ENCODE measurements at regions not wholly inside any gene's neighbourhood (a gene's known extent, or its start where the extent isn't known, plus 50 kb on each side); places are given as distances from the start of the nearest gene placed in this dataset.

DNA sequence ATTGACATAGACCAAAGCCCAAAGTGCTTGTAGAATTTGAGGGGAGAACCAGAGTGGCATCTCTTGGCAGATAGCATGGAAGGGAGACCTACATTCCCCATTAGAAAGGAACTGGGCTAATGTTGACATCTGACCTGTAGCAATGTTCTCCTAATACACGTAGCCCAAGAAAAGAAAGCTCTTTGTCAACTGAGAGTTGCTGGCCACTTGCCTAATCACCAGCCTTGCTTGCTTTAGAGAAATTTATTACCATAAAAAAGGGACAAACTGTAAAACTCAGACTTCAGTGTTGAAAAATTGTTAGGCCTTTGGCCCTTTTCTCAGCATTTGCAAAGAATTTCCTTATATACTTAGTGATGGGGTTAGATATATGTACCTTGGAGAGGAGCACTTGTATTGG lies 777.5 kb downstream of the MAFB start:
- no peak for DNase-seq (ENCODE audit: low spot score)

DNA sequence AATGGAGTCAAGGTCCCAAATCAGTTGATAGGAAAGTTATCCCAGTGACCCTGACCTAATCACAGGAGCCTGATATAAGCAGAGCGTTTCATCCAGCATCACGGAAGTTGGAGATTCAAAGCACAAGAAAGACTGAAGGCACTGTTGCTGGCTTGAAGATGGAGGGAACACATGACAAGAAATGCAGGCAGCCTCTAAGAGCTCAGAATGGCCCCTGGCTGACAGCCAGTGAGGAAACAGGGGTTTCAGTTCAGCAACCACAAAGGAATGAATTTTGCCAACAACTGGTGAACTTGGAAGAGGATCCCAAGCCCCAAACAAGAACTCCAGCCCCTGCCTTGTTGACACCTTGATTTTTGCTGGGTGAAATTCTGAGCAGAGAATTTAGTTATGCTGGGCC lies 778.5 kb downstream of the MAFB start:
- DNase-seq (ENCODE audit: low spot score): no peak

DNA sequence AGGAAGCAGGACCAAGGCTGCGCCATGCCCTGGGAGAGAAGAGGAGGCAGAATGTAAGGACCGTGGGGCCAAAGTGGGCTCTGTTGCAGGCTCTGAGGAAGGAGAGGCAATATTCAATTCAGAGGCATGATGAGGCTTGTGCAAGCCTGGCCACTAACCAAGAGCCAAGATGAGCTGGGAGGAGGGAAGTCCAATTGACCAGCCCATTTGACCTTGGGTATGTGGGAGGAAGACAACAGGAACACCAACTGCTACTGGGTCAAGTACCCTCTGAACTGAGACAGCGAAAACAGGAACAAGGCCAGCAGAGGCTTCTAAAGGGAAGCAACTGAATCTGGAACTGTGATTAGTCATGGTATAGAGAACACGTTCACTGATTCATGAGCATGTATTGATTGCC lies 779.6 kb downstream of the MAFB start:
- no peak for DNase-seq (ENCODE audit: low spot score)

DNA sequence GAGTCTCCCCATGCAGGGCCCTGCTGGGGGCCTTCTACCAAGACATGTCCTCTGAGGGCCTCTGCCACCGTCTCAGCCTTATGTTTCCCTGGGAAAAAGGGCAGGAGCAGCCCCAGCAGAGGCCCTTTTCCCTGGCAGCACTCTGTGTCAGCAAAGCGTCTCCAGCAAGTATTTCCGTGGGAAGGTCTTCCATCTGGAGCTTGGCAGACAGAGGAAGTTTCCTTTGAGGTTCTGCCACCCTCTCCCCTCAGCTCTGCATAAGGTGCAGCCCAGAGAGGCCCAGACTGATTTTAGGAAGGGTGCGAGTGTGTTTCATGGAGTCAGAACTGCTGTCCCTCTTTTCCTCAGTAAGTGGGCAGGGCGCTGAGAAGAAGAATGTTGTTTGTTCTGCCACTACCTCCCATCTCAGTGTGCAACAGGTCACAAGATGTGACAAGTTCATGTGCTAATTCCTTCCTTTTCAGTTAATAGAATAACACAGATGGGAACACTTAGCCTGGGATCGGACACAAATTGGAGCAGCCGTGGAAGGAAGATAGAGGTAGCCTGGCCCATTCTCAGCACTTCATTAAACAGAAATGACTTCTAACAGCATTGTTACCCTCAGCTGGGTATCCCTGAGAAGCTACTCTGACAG lies 784.4 kb downstream of the MAFB start:
- DNase-seq (ENCODE audit: low spot score): no peak

DNA sequence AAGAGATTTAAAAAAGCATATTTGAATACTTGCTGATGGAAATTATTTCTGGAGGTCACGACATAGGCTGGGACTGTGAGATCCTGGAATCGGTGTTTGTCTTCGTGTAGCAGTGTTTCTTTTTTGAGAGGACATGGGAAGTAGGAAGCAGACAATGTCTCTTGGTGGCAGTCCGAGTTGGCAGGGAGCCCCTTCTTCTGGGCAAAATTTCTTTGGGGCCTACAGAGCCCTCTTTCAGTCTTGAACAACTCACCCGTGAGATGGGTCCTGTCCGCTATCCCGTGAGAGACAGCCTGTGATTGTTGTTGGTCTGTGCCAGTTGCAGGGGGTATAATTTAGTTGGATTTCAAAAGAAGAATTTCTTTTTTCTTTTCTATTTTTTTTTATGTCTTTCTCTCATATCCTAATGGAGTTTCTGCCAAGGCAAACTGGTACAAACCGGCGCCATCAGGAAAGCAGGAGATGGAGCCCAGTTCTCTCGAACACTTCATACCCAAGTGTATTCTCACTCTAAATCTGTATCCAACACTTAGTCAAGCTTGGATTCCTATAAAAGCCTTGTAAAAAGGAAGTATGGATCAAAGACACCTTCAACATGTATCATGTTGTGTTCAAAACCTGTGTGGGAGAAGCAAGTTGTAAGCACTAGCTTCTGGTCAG lies 785.1 kb downstream of the MAFB start:
- no peak for DNase-seq (ENCODE audit: low spot score)

DNA sequence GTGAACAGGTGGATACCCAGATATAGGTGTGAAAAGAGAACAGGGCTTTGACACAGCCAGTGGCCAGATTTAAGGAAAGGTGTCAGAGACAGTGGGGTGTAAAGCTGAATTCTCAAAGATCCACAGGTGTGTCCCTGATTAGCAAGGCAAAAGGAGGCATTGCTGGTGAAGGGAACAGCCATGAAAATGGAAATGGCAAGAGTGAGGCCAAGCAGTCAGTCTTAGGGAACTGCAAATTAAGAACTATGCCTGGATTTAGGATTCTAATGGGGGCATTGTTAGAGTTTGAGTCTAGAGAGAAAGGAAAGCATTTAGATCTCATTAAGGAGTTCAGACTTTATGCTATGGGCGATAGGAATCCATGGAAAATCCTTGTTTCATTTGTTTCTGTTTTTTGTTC lies 789.2 kb downstream of the MAFB start:
- no peak for DNase-seq (ENCODE audit: low spot score)

DNA sequence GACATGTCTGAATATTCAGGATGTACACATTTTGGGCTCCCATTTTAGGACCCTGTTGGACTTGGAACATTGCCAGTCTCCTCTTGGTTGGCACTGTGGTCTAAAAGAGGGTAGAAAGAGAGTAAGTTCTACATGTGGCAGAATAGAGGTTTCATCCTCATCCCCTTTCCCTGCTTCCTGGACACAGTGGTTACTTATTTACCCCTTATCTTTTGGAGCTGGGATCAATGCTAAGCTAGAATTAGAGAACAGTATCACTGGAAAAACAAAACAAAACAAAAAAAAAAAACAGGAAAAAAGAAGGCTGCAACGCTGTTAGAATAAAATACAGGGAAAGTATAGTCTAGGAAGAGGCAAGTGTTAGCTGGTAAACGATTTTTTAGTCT lies 790.6 kb downstream of the MAFB start:
- no peak for DNase-seq (ENCODE audit: low spot score)

DNA sequence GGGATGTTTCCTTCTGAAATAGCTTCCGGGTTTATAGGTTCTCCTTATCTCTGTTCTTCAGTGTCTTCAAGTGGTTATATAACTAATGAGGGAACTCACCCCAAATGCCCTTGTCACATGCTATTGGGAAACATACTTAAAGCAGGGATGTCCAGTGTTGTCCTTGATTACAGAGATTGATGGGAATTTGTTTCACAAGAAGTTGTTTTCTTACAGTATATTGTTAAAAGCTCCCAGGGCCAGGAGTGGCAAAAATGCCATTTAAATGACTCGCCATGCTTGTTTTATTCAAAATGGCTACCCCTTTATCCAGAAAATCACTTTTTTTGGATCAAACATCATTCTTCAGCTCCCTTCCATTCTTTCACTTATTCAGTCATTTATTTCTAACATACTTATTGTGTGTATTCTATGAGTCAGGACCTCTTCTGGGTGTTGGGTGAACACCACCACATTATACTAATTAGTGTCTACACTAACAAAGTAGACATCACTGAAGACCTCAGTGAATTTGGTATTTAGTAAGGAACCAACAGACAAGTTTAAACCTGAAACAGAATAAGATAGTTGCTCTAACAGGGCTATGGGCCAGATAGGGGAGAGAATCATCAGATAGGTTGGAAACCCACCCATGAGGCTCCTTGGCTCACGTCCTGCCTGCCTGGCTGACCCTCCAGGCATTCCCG lies 791.1 kb downstream of the MAFB start:
- DNase-seq (ENCODE audit: low spot score): peak; percentile 12

DNA sequence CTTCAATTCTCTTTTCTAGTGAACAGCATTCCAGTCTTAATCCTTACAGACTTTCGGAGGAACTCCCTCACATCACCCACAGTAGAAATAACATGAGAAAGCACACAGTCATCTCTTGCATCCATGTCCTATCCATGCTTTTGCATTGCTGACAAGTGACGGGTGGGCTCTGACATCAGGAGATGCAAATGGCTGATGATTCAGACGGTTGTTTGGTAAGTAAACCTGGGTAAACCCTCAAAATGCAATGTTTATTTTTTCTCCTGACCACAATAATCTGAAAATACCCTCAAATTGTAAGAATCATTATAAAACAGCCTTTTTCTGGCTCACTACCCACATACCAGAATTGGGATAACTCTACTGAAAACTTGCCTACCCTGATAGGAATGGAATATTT lies 792.0 kb downstream of the MAFB start:
- peak; percentile 78 for DNase-seq (ENCODE audit: low spot score)

DNA sequence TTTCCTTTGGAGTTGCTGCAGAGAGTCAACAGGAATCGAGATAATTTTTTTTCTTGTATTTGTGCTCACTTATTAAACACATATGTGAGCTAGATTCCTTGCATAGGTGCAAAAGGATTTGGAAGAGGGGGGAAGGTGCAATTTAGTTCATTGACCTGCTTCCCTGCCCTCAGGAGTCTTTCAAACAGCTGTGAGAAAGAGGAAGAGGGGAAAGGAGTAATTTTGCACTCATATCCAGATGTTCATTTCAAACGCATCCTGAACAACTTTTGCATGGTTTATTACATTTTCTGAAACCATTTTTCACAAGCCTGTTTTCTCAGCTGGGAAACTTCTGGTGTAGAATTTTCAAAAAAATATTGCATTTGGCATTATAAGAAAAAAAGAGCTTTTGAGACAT lies 795.0 kb downstream of the MAFB start:
- DNase-seq (ENCODE audit: low spot score): no peak

DNA sequence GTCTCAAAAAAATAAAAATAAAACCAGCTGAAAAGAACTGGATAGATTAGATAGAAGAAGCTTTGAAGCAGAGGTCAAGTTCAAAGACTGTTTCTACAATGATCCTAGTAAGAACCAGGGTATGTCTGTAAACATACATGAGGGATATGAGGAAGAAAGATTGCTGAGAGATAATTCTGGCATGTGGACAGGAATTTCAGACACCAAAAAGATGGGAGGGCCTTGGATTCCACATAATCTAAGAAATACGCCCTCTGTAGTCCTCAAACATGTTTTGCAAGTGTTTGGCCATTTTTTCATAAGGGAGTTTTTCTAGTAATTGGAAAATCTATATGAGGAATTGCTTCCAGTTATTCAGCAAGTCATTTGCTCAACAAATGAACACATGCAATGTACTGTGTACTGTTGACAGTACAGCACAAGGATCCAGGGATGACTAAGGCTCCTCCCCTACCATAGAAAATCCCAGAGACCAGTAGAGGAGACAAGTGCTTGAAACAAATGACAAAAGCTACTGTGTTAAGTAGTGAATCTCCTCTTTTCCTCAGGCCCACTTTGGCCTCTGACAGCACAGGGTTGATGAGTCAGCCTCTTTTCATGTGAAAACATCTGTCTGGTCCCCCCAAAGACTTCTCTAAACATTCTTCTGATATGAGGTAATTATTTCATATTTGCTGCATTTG lies 795.9 kb downstream of the MAFB start:
- peak; percentile 57 for DNase-seq (ENCODE audit: low spot score)

DNA sequence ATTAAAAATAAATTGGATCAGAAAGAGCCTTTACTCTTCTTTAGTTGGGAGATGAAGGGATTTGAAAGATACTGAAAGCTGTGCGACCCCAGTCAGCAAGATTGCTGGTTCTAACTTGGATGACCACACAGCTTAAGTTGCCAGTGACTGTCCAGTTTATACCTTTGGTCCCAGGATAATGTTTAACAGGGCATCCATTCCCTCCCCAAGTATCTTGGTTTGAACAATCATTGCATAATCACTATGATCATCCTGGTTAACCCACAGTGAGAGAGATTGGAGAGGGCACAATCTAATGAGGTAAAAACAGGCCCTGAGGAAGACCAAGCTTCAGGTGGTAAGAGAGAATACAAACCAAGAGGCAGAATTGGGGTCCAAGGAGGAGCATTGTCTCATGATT lies 798.3 kb downstream of the MAFB start:
- no peak for DNase-seq (ENCODE audit: low spot score)

DNA sequence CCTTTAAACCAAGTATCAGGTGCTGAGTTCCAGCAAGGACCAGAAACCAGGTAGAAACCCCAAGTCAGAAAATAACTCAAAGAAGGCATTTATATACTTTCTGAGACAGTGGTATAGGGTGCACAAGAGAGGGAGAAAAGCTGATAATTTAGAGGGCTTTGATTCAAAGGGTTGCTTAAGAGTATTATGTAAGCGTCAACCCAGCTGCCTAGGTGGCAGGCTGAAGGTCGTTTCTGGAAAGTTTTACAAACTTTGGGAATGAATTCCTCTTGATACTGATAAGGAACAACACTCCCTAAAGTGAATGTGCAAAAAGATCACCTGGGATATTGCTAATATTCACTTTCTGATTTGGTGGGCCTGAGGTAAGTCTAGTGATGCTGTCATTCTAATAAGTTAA lies 800.7 kb downstream of the MAFB start:
- DNase-seq (ENCODE audit: low spot score): no peak

DNA sequence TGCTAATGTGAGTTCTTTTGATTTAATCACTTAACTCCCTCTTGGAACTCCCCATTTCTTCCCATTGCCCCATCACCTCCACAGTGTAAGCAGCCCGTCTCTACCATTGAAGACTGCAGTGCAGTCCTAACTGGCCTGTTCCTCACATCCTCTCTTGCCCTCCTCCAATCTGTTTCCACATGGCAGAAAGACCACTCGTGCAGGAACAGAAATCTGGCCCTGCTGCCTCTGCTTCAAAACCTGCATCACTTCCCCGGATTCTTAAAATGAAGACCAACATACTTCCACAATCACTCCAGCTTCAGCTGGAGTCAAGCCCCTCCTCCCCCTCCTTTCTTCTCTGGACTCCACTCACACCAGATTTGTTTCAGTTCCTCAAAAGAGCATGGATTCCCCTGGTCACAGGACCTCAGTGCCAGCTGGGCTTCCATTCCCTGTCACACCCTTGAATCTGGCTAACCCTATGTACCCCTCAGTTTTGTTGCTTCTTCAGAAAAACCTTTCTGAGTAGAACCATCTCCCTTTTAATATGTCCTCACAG lies 802.3 kb downstream of the MAFB start:
- DNase-seq (ENCODE audit: low spot score): peak; percentile 19

DNA sequence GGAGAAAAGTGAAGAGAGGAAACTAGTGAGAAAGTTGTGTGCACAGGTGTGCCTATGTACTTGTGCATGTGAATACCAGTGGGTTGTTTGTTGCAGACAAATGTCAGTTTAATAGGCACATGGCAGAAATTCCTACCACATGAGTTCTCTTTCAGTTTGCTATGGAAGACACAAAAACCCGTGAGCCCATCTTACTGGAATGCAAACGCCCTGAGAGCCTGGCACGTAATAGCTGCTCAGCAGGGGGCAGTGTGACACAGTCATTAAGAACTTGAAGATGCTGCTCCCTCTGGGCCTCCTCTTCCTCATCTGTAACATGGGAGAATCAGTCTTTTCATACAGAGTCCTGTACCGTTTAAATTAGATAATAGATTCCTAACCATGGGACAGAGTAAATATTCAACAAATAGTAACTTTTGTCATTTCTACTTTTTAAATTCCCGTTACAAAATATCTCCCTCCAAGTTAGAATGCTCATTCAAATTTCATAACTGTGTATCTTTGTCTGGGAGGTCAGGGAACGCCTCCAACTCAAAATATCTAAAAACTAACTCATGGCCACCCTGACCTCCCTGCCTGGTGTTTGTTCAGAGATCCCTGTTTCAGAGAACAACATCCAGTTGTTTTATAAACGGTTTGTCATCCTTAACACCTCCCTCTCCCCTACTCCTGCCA lies 802.9 kb downstream of the MAFB start:
- peak; percentile 87 for DNase-seq (ENCODE audit: low spot score)

DNA sequence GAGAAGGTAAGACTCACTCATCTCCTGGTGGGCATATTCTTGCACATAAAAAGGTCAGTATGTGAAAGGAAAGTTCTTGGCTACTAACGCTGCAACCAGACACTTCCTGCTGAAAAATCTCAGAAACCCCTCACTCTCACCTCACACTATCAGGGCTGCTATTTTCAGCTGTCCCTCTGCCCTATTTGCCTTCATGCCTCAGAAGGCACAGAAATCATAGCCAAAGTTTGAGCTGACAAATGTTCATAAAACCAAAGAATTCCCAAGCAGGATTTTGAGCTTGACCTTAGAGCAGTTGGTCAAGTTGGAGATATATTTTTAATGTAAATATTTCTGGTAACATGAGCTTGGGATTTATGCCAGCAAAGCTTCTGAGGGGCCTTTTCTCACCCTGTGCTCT lies 806.2 kb downstream of the MAFB start:
- DNase-seq (ENCODE audit: low spot score): no peak

DNA sequence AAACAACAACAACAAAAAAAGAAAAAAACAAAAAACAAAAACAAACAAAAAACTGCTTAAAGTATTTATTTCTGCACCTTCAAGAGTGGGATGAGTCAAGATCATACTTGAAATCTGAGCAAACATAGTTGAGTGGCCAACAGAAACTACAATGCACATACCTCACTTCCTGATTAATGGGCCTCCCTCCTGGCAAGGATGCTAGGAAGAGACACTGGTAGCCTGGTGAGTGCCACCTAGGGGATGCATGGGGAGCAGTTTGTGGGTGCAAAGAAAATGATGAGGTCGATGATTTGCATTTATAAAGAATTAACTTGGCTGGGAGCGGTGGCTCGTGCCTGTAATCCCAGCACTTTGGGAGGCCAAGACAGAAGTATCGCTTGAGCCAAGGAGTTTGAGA lies 808.1 kb downstream of the MAFB start:
- peak; percentile 23 for DNase-seq (ENCODE audit: low spot score)

DNA sequence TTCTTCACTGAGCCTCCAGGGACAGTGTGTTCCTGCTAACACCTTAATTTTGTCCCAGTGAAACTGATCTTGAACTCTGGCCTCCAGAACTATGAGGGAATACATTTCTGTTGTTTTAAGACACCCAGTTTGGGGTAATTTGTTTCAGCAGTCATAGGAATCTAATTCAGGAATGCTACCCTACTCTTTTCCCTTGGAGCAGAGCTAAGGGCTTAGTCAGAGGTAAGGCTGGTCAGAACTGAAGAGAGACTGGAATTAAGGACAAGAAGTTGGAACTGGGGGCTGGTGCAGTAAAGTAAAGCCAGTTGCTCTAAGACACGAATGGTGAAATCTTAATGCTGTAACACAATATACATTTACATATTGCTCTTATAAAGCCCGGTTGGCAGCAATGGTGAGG lies 809.7 kb downstream of the MAFB start:
- DNase-seq (ENCODE audit: low spot score): peak; percentile 39

DNA sequence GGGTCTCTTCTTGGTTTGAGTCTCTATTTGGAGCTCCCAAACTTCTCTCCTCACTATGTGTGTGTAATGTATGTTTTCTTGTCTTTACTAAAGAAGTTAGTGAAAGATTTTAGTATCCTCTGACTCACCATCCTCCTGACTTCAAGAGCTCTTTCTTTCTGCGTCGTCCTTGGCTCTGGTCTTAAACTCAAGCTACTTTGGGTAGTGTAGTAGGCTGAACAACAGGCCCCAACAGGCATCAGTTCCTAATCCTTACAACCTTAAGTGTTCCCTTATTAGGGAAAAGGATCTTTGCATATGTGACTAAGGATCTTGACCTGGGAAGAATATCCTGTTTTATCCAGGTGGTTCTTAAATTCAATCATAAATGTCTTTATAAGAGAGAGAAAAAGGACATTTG lies 810.2 kb downstream of the MAFB start:
- DNase-seq (ENCODE audit: low spot score): no peak

DNA sequence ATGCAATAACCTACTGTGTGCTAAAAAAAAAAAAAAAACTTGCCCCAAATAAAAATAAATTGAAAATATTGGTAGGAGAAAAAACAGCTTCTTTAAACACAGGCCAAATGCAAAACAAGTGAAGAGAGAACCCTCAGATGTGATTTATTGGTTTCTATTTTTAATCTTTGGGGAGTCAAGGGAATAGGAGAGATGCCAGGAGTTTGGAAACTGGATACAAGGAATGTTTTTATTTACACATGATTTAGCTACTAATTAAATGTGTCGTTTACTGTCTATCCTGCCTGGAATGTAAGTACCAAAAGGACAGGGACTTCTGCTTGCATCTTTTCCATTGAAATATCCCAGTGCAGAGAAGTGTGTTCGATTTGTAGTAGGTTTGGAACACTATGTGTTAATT lies 810.7 kb downstream of the MAFB start:
- no peak for DNase-seq (ENCODE audit: low spot score)

DNA sequence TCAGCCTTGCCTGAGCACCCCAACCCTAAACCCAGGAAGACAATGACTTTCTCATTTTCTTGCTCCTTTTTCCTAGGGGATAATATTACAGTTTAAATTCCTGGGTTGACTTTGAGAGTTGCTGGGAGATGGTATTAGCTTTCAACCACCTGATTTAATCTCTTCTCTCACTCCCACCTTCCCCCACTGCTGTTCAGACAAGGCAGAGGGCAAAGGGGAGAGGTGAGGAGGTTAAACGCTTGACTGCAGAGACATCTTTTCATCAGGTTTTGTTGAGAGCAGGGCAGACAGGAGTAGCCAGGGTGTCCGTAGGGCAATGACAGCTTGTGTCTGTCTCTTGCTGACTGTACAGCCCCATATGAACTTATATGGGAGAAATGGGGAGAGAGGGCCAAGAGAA lies 811.2 kb downstream of the MAFB start:
- DNase-seq (ENCODE audit: low spot score): no peak

DNA sequence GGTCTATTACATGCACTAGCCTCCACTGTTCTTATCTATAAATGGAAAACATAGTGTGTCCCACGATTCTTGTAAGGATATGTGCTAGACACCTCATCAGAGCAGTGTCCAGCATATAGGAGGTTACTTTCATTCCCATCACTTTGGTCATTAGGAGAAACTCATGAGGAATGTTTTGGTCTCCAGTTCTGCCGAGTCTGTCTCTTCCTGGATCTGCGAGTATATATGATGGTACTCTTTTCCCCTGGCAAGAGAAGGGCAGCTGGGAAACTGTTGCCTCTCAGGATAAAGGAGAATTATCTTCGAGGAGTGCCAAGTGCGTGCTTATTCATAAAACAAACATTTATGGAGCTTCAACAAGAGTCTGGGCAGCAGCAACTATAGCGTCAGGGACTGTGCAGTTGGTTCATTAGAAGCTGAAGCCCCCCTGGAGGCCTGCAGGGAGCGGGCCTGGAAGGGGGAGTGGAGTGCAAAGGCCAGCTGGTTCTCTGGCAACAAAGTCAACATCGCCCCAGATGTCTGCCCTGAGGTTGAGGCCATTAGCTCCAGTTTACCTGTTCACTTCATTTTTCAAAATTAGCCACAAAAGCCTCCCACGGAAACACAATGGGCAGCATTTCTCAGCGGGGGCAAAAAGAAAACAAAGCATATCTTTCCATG lies 811.9 kb downstream of the MAFB start:
- DNase-seq (ENCODE audit: low spot score): no peak
